Activated CD4-positive, alpha-beta T cell treated with anti-CD3 and anti-CD28 coated beads for 36 hours (primary cell): ENCODE measurements at regions not wholly inside any gene's neighbourhood (a gene's known extent, or its start where the extent isn't known, plus 50 kb on each side); places are given as distances from the start of the nearest gene placed in this dataset.
"Not testable (repeated sequence)": the region's sequence is repeated elsewhere in the genome, so short reads cannot be mapped to it uniquely, and the experiment has no call there.

Experiments
- ATAC-seq: fragments of 200-7000 bp; cut with Tn5 transposase; one replicate; pipeline ENCODE4 v1.10.0; 2021; ENCODE audit warnings: mild to moderate bottlenecking, moderate library complexity
- CTCF ChIA-PET: fragments of 350-600 bp; sonication (Branson Sonifier 250); formaldehyde crosslinking; loops from one replicate; lab custom pipeline; 2021; ENCODE audit warnings: antibody characterized with exemption; lab: Charles Lee
- POLR2A ChIA-PET: fragments of 350-600 bp; sonication (Branson Sonifier 250); formaldehyde crosslinking; loops from one replicate; lab custom pipeline; 2021; ENCODE audit warnings: antibody characterized with exemption, inconsistent platforms; lab: Charles Lee
- DNase-seq: peaks from one replicate; pipeline ENCODE4 v3.0.0-alpha.2; 2020
- H3K27ac Mint-ChIP-seq: one replicate; pipeline ENCODE4 v1.8.0; 2021; ENCODE audit warnings: mixed read lengths
- H3K27me3 Mint-ChIP-seq: one replicate; pipeline ENCODE4 v1.8.0; 2021; ENCODE audit warnings: mixed read lengths
- H3K36me3 Mint-ChIP-seq: one replicate; pipeline ENCODE4 v1.8.0; 2021; ENCODE audit warnings: low read depth, mixed read lengths
- H3K4me1 Mint-ChIP-seq: one replicate; pipeline ENCODE4 v1.8.0; 2021; ENCODE audit warnings: mixed read lengths
- H3K4me3 Mint-ChIP-seq: one replicate; pipeline ENCODE4 v1.8.0; 2021; ENCODE audit warnings: mild to moderate bottlenecking, moderate library complexity, mixed read lengths
- H3K9me3 Mint-ChIP-seq: one replicate; pipeline ENCODE4 v1.8.0; 2021; ENCODE audit warnings: low read depth, mixed read lengths
- intact Hi-C, 2 experiments: fragments of 100-400 bp; cut with DNase I in 1 of 2; cut with micrococcal nuclease in 1 of 2; formaldehyde crosslinking; loops; one replicate each; pipeline versions ENCODE4 v1.14.2 to v1.15.1; 2022 to 2024; cut with DNase I, micrococcal nuclease

- Mint-ChIP-seq H3K27me3 (no peaks in the 10 kb centered on the region), H3K4me1 (no peaks in the 10 kb centered on the region), H3K36me3 (no peaks in the 10 kb centered on the region), H3K4me3 (no peak overlapping the region), H3K27ac (no peak overlapping the region), H3K9me3 (peaks cover 2% of the 10 kb centered on the region)
- intact Hi-C loops: no loop called here
- ChIA-PET POLR2A (no interaction called here), CTCF (no interaction called here)
- ATAC-seq (no peak), DNase-seq (no peak)
Measured at GRCh38 chrX:139158256-139158655, 372.3 kb upstream of the F9 start.

GRCh38 chrX:139156356-139156755 is 374.2 kb upstream of the F9 start:
- no peak overlapping the region for H3K4me3 Mint-ChIP-seq
- H3K27me3 Mint-ChIP-seq: no peaks in the 10 kb centered on the region
- no peak for ATAC-seq
- H3K36me3 Mint-ChIP-seq: no peaks in the 10 kb centered on the region
- no peaks in the 10 kb centered on the region for H3K9me3 Mint-ChIP-seq
- no peaks in the 10 kb centered on the region for H3K4me1 Mint-ChIP-seq
- no peak overlapping the region for H3K27ac Mint-ChIP-seq
- intact Hi-C loops: no loop called here
- POLR2A ChIA-PET: no interaction called here
- no peak for DNase-seq
- CTCF ChIA-PET: no interaction called here

- not testable (repeated sequence) for ATAC-seq
Measured at GRCh38 chrX:139146625-139147024, 383.9 kb upstream of the F9 start.

GRCh38 chrX:139141370-139141769 is 389.2 kb upstream of the F9 start:
- POLR2A ChIA-PET: no interaction called here
- ATAC-seq (no peak), DNase-seq (no peak)
- no peak overlapping the region for H3K27ac Mint-ChIP-seq
- peaks cover under 1% of the 10 kb centered on the region for H3K27me3 Mint-ChIP-seq
- H3K4me1 Mint-ChIP-seq: no peaks in the 10 kb centered on the region
- no peaks in the 10 kb centered on the region for H3K9me3 Mint-ChIP-seq
- no peaks in the 10 kb centered on the region for H3K36me3 Mint-ChIP-seq
- CTCF ChIA-PET: interaction anchor here (0.6 kb wide), 1 partner anchor 105 kb away, joined by 3 read pairs; no protein-coding TSS in a partner anchor
- intact Hi-C loops: no loop called here
- H3K4me3 Mint-ChIP-seq: no peak overlapping the region

More at GRCh38 chrX:139146625-139147024, 383.9 kb upstream of the F9 start:
- intact Hi-C loops, DNase-seq, CTCF ChIA-PET, H3K36me3 Mint-ChIP-seq, H3K9me3 Mint-ChIP-seq, H3K4me1 Mint-ChIP-seq, H3K27ac Mint-ChIP-seq, H3K27me3 Mint-ChIP-seq, H3K4me3 Mint-ChIP-seq, POLR2A ChIA-PET: not testable (repeated sequence)

GRCh38 chrX:139134316-139134715 is 396.2 kb upstream of the F9 start:
- Mint-ChIP-seq H3K9me3 (no peaks in the 10 kb centered on the region), H3K27me3 (peaks cover 2% of the 10 kb centered on the region), H3K4me3 (no peak overlapping the region), H3K4me1 (no peaks in the 10 kb centered on the region), H3K27ac (no peak overlapping the region), H3K36me3 (no peaks in the 10 kb centered on the region)
- DNase-seq: no peak
- ChIA-PET POLR2A (no interaction called here), CTCF (no interaction called here)
- intact Hi-C loops: no loop called here
- no peak for ATAC-seq

- intact Hi-C loops: loop anchor here in 1 of 2 experiments (2.0 to 10.0 kb wide), 2 partner anchors 434 to 848 kb away; no protein-coding TSS in a partner anchor
- Mint-ChIP-seq H3K4me3 (no peak overlapping the region), H3K9me3 (no peaks in the 10 kb centered on the region), H3K36me3 (no peaks in the 10 kb centered on the region), H3K27me3 (no peaks in the 10 kb centered on the region), H3K4me1 (no peaks in the 10 kb centered on the region), H3K27ac (no peak overlapping the region)
- ATAC-seq (no peak), DNase-seq (peak; percentile 25)
- ChIA-PET CTCF (interaction anchor here (0.9 to 1.0 kb wide), 2 partner anchors 19 to 432 kb away, joined by 3 read pairs; no protein-coding TSS in a partner anchor), POLR2A (no interaction called here)
Measured at GRCh38 chrX:139126493-139126892, 404.0 kb upstream of the F9 start.

- ChIA-PET POLR2A (no interaction called here), CTCF (interaction anchor here (1.0 kb wide), 1 partner anchor 432 kb away, joined by 3 read pairs; no protein-coding TSS in a partner anchor)
- Mint-ChIP-seq H3K9me3 (no peaks in the 10 kb centered on the region), H3K4me1 (no peaks in the 10 kb centered on the region), H3K4me3 (no peak overlapping the region), H3K27me3 (no peaks in the 10 kb centered on the region), H3K27ac (no peak overlapping the region), H3K36me3 (no peaks in the 10 kb centered on the region)
- intact Hi-C loops: loop anchor here in 1 of 2 experiments (2.0 to 10.0 kb wide), 2 partner anchors 435 to 849 kb away; no protein-coding TSS in a partner anchor
- ATAC-seq (no peak), DNase-seq (no peak)
Measured at GRCh38 chrX:139125916-139126315, 404.6 kb upstream of the F9 start.

- intact Hi-C loops: loop anchor here in 1 of 2 experiments (10.0 kb wide), 1 partner anchor 853 kb away; no protein-coding TSS in a partner anchor
- Mint-ChIP-seq H3K4me3 (no peak overlapping the region), H3K9me3 (no peaks in the 10 kb centered on the region), H3K36me3 (no peaks in the 10 kb centered on the region), H3K27ac (no peak overlapping the region), H3K27me3 (no peaks in the 10 kb centered on the region), H3K4me1 (no peaks in the 10 kb centered on the region)
- DNase-seq: no peak
- ChIA-PET CTCF (no interaction called here), POLR2A (no interaction called here)
- ATAC-seq: peak; percentile 30
Measured at GRCh38 chrX:139121616-139122286, 408.8 kb upstream of the F9 start.

- ChIA-PET CTCF (no interaction called here), POLR2A (no interaction called here)
- no peak for ATAC-seq
- Mint-ChIP-seq H3K36me3 (no peaks in the 10 kb centered on the region), H3K27me3 (no peaks in the 10 kb centered on the region), H3K27ac (no peak overlapping the region), H3K9me3 (no peaks in the 10 kb centered on the region), H3K4me3 (no peak overlapping the region), H3K4me1 (no peaks in the 10 kb centered on the region)
- DNase-seq: no peak
- intact Hi-C loops: loop anchor here in 1 of 2 experiments (10.0 kb wide), 1 partner anchor 854 kb away; no protein-coding TSS in a partner anchor
Measured at GRCh38 chrX:139120760-139121159, 409.2 kb upstream of the FGF13 start.

- intact Hi-C loops: no loop called here
- ChIA-PET CTCF (no interaction called here), POLR2A (no interaction called here)
- ATAC-seq: no peak
- Mint-ChIP-seq H3K27me3 (no peaks in the 10 kb centered on the region), H3K36me3 (no peaks in the 10 kb centered on the region), H3K4me1 (no peaks in the 10 kb centered on the region), H3K4me3 (no peak overlapping the region), H3K9me3 (no peaks in the 10 kb centered on the region), H3K27ac (no peak overlapping the region)
- no peak for DNase-seq
Measured at GRCh38 chrX:139113708-139114107, 402.2 kb upstream of the FGF13 start.

- Mint-ChIP-seq H3K27ac (no peak overlapping the region), H3K27me3 (no peaks in the 10 kb centered on the region), H3K9me3 (no peaks in the 10 kb centered on the region), H3K36me3 (no peaks in the 10 kb centered on the region), H3K4me1 (no peaks in the 10 kb centered on the region), H3K4me3 (no peak overlapping the region)
- intact Hi-C loops: no loop called here
- ChIA-PET CTCF (no interaction called here), POLR2A (no interaction called here)
- DNase-seq (no peak), ATAC-seq (no peak)
Measured at GRCh38 chrX:139112432-139112831, 400.9 kb upstream of the FGF13 start.

- intact Hi-C loops: no loop called here
- Mint-ChIP-seq H3K4me3 (no peak overlapping the region), H3K9me3 (no peaks in the 10 kb centered on the region), H3K4me1 (no peaks in the 10 kb centered on the region), H3K36me3 (no peaks in the 10 kb centered on the region), H3K27ac (no peak overlapping the region), H3K27me3 (no peaks in the 10 kb centered on the region)
- DNase-seq: no peak
- no peak for ATAC-seq
- ChIA-PET POLR2A (no interaction called here), CTCF (no interaction called here)
Measured at GRCh38 chrX:139106069-139106468, 394.6 kb upstream of the FGF13 start.
